OCI-LY1 (cell line): ENCODE measurements at regions not wholly inside any gene's neighbourhood (a gene's known extent, or its start where the extent isn't known, plus 50 kb on each side); places are given as distances from the start of the nearest gene placed in this dataset.

ENCODE experiments used
- EZH2 ChIP-seq: fragments of 200-600 bp; sonication (generic), shearing (Covaris generic); IDR thresholded peaks from 2 replicates; pipeline ENCODE4 v1.8.0; 2017; ENCODE audit warnings: borderline replicate concordance, mixed run types, mild to moderate bottlenecking, antibody characterized with exemption, low read length, moderate library complexity, mixed read lengths
- TF ChIP-seq, protein P1 (sequence below): fragments of 200-600 bp; sonication (generic), shearing (Covaris generic); IDR thresholded peaks from 2 replicates; pipeline ENCODE4 v1.5.1; 2017; ENCODE audit warnings: mild to moderate bottlenecking, antibody characterized with exemption, low read length, moderate library complexity, mixed read lengths

DNA sequence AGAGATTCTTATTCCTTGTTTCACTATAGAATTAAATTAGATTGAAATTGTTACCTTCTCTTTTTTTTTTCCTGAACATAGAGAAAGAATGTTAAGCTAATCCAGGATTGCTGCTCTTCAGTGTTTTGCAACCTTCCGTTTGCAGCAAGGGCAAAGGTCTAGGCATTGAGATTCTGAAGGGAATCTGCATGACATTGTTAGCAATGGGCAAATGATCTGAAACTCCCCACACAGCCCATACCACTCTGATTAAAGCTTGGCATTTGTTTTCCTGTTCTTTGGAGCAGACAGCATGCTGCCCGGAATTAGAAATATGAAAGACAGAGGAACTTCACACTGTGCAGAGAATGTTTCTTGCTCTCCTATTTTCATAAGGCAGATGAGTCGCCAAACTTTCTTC, 551.8 kb downstream of the SOCS6 start:
- TF ChIP-seq, protein P1, sequence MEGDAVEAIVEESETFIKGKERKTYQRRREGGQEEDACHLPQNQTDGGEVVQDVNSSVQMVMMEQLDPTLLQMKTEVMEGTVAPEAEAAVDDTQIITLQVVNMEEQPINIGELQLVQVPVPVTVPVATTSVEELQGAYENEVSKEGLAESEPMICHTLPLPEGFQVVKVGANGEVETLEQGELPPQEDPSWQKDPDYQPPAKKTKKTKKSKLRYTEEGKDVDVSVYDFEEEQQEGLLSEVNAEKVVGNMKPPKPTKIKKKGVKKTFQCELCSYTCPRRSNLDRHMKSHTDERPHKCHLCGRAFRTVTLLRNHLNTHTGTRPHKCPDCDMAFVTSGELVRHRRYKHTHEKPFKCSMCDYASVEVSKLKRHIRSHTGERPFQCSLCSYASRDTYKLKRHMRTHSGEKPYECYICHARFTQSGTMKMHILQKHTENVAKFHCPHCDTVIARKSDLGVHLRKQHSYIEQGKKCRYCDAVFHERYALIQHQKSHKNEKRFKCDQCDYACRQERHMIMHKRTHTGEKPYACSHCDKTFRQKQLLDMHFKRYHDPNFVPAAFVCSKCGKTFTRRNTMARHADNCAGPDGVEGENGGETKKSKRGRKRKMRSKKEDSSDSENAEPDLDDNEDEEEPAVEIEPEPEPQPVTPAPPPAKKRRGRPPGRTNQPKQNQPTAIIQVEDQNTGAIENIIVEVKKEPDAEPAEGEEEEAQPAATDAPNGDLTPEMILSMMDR = no peak
- TF ChIP-seq EZH2 = no peak
